ENCODE measurements at regions not wholly inside any gene's neighbourhood (a gene's known extent, or its start where the extent isn't known, plus 50 kb on each side); places are given as distances from the start of the nearest gene placed in this dataset.

GRCh38 chr6:33912195-33912594 is 108.4 kb upstream of the MLN start:
- Mint-ChIP-seq H3K27me3 (ENCODE audit: unreplicated experiment) (peaks cover 87% of the 10 kb centered on the region), H3K27ac (ENCODE audit: unreplicated experiment) (no peak overlapping the region), H3K9me3 (ENCODE audit: low read depth, unreplicated experiment) (no peaks in the 10 kb centered on the region), H3K4me3 (ENCODE audit: low read depth, unreplicated experiment) (no peak overlapping the region), H3K4me1 (ENCODE audit: low read depth, unreplicated experiment) (no peaks in the 10 kb centered on the region), H3K36me3 (ENCODE audit: insufficient read depth, unreplicated experiment) (no peaks in the 10 kb centered on the region)
- TF ChIP-seq, protein P1, sequence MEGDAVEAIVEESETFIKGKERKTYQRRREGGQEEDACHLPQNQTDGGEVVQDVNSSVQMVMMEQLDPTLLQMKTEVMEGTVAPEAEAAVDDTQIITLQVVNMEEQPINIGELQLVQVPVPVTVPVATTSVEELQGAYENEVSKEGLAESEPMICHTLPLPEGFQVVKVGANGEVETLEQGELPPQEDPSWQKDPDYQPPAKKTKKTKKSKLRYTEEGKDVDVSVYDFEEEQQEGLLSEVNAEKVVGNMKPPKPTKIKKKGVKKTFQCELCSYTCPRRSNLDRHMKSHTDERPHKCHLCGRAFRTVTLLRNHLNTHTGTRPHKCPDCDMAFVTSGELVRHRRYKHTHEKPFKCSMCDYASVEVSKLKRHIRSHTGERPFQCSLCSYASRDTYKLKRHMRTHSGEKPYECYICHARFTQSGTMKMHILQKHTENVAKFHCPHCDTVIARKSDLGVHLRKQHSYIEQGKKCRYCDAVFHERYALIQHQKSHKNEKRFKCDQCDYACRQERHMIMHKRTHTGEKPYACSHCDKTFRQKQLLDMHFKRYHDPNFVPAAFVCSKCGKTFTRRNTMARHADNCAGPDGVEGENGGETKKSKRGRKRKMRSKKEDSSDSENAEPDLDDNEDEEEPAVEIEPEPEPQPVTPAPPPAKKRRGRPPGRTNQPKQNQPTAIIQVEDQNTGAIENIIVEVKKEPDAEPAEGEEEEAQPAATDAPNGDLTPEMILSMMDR (IDR thresholded peaks at IDR 0.05; ENCODE audit: unreplicated experiment) = no peak
- CTCF ChIA-PET = no interaction called here
- no TSS peak for BruUV-seq (replicated peaks)
- intact Hi-C loops (cut with micrococcal nuclease; ENCODE audit: unreplicated experiment) = no loop called here
- no peak for DNase-seq

- H3K4me3 Mint-ChIP-seq (ENCODE audit: low read depth, unreplicated experiment) = no peak overlapping the region
- CTCF ChIA-PET = no interaction called here
- no peaks in the 10 kb centered on the region for H3K4me1 Mint-ChIP-seq (ENCODE audit: low read depth, unreplicated experiment)
- DNase-seq = no peak
- intact Hi-C loops (cut with micrococcal nuclease; ENCODE audit: unreplicated experiment) = no loop called here
- TF ChIP-seq, protein P1 (IDR thresholded peaks at IDR 0.05; ENCODE audit: unreplicated experiment) = no peak
- H3K27me3 Mint-ChIP-seq (ENCODE audit: unreplicated experiment) = peaks cover 87% of the 10 kb centered on the region
- no peaks in the 10 kb centered on the region for H3K36me3 Mint-ChIP-seq (ENCODE audit: insufficient read depth, unreplicated experiment)
- H3K27ac Mint-ChIP-seq (ENCODE audit: unreplicated experiment) = no peak overlapping the region
- no TSS peak for BruUV-seq (replicated peaks)
- no peaks in the 10 kb centered on the region for H3K9me3 Mint-ChIP-seq (ENCODE audit: low read depth, unreplicated experiment)
Observed at GRCh38 chr6:33911488-33911887, 107.7 kb upstream of the MLN start.

DNA sequence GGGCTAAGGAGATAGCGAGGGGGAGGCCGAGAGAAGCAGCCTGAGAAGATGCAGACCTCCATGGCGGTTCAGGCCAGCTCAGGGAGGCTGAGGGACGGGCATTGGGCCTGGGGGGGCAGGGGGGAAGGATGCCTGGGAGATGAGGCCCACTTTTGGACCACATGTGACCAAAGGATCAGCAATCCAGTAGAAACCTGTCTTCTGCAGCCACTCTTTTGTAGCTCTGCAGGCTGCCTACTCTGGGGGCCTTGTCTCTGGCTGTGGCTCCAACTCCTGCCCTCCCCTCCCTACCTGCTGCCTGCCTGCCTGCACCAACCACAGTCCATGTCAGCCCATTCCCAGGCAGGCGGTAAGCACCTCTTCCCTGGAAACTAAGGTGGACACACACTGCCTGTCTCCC is 106.8 kb upstream of the MLN start:
- Mint-ChIP-seq H3K27me3 (ENCODE audit: unreplicated experiment) (peaks cover 87% of the 10 kb centered on the region), H3K36me3 (ENCODE audit: insufficient read depth, unreplicated experiment) (no peaks in the 10 kb centered on the region), H3K9me3 (ENCODE audit: low read depth, unreplicated experiment) (no peaks in the 10 kb centered on the region), H3K4me3 (ENCODE audit: low read depth, unreplicated experiment) (no peak overlapping the region), H3K27ac (ENCODE audit: unreplicated experiment) (no peak overlapping the region), H3K4me1 (ENCODE audit: low read depth, unreplicated experiment) (no peaks in the 10 kb centered on the region)
- TF ChIP-seq, protein P1 (IDR thresholded peaks at IDR 0.05; ENCODE audit: unreplicated experiment) = no peak
- BruUV-seq (replicated peaks) = no TSS peak
- DNase-seq = no peak
- intact Hi-C loops (cut with micrococcal nuclease; ENCODE audit: unreplicated experiment) = no loop called here
- CTCF ChIA-PET = no interaction called here

- intact Hi-C loops (cut with micrococcal nuclease; ENCODE audit: unreplicated experiment) = no loop called here
- no peak for DNase-seq
- CTCF ChIA-PET = no interaction called here
- TF ChIP-seq, protein P1 (IDR thresholded peaks at IDR 0.05; ENCODE audit: unreplicated experiment) = no peak
- no TSS peak for BruUV-seq (replicated peaks)
- no peaks in the 10 kb centered on the region for H3K4me1 Mint-ChIP-seq (ENCODE audit: low read depth, unreplicated experiment)
- H3K36me3 Mint-ChIP-seq (ENCODE audit: insufficient read depth, unreplicated experiment) = no peaks in the 10 kb centered on the region
- H3K4me3 Mint-ChIP-seq (ENCODE audit: low read depth, unreplicated experiment) = no peak overlapping the region
- H3K27me3 Mint-ChIP-seq (ENCODE audit: unreplicated experiment) = peaks cover 87% of the 10 kb centered on the region
- H3K27ac Mint-ChIP-seq (ENCODE audit: unreplicated experiment) = no peak overlapping the region
- no peaks in the 10 kb centered on the region for H3K9me3 Mint-ChIP-seq (ENCODE audit: low read depth, unreplicated experiment)
Observed at GRCh38 chr6:33909737-33910136, 105.9 kb upstream of the MLN start.

GRCh38 chr6:33908025-33908424 is 104.2 kb upstream of the MLN start:
- Mint-ChIP-seq H3K27ac (ENCODE audit: unreplicated experiment) (no peak overlapping the region), H3K27me3 (ENCODE audit: unreplicated experiment) (peaks cover 87% of the 10 kb centered on the region), H3K4me3 (ENCODE audit: low read depth, unreplicated experiment) (no peak overlapping the region), H3K4me1 (ENCODE audit: low read depth, unreplicated experiment) (no peaks in the 10 kb centered on the region), H3K9me3 (ENCODE audit: low read depth, unreplicated experiment) (no peaks in the 10 kb centered on the region), H3K36me3 (ENCODE audit: insufficient read depth, unreplicated experiment) (no peaks in the 10 kb centered on the region)
- CTCF ChIA-PET = no interaction called here
- DNase-seq = no peak
- TF ChIP-seq, protein P1 (IDR thresholded peaks at IDR 0.05; ENCODE audit: unreplicated experiment) = no peak
- intact Hi-C loops (cut with micrococcal nuclease; ENCODE audit: unreplicated experiment) = no loop called here
- no TSS peak for BruUV-seq (replicated peaks)

Data from Calu3 (cell line).